ENCODE measurements at regions not wholly inside any gene's neighbourhood (a gene's known extent, or its start where the extent isn't known, plus 50 kb on each side); places are given as distances from the start of the nearest gene placed in this dataset.

DNA sequence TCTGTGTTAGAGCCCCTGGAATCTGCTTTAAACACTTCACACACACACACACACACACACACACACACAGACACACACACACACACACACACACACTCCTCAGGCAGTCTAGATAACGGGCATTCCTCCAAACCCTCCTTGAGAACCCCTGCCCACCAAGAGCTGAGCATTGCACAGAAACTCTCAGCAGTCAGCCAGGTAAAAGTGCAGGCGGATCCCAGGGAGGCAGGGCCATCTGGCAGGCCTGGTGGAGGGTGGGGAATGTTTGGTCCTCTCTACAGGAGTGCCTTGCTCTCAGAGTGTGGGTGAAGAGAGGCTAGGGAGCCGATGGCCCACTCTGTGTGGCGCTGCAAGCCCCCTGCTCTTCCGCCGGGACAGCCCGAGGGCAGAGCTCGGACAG lies 190.2 kb downstream of the BUD13 start:
- TF ChIP-seq, protein P1, sequence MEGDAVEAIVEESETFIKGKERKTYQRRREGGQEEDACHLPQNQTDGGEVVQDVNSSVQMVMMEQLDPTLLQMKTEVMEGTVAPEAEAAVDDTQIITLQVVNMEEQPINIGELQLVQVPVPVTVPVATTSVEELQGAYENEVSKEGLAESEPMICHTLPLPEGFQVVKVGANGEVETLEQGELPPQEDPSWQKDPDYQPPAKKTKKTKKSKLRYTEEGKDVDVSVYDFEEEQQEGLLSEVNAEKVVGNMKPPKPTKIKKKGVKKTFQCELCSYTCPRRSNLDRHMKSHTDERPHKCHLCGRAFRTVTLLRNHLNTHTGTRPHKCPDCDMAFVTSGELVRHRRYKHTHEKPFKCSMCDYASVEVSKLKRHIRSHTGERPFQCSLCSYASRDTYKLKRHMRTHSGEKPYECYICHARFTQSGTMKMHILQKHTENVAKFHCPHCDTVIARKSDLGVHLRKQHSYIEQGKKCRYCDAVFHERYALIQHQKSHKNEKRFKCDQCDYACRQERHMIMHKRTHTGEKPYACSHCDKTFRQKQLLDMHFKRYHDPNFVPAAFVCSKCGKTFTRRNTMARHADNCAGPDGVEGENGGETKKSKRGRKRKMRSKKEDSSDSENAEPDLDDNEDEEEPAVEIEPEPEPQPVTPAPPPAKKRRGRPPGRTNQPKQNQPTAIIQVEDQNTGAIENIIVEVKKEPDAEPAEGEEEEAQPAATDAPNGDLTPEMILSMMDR (IDR thresholded peaks at IDR 0.05; ENCODE audit: insufficient read depth, low read length, poor library complexity, severe bottlenecking) = no peak
- H3K4me3 ChIP-seq (replicated peaks; ENCODE audit: low read depth, low read length) = no peak overlapping the region
- H3K27me3 ChIP-seq (replicated peaks; ENCODE audit: control insufficient read depth, insufficient read depth, low read length) = peaks cover 1% of the 10 kb centered on the region; the same call in 1 of the 2 replicates
- no peaks in the 10 kb centered on the region for H3K36me3 ChIP-seq (ENCODE audit: control insufficient read depth, insufficient read depth, low read length)
- DNase-seq (ENCODE audit: extremely low read depth, insufficient read length) = no peak

DNA sequence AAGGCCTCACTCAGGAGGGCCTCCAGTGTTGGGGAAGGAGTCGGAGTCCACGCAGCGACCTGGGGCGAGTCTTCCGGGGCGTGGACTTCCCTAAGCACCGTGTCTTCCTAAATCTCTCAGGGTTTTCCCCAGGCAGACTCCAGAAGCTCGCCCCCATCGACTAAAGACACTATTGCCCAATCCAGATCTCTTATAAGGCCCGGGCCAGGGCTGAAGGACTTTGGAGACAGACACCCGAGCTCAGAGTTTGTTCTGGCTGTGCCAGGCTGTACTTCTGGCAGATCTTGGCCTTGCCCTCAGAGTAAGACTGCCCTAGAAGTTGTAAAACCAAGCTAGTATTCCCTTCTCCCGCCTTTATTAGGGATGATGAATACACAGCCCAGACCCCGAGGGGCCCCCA lies 191.4 kb downstream of the BUD13 start:
- Histone ChIP-seq H3K4me3 (replicated peaks; ENCODE audit: low read depth, low read length) (no peak overlapping the region), H3K27me3 (replicated peaks; ENCODE audit: control insufficient read depth, insufficient read depth, low read length) (peaks cover 1% of the 10 kb centered on the region; the same call in 1 of the 2 replicates), H3K36me3 (ENCODE audit: control insufficient read depth, insufficient read depth, low read length) (no peaks in the 10 kb centered on the region)
- TF ChIP-seq, protein P1 (IDR thresholded peaks at IDR 0.05; ENCODE audit: insufficient read depth, low read length, poor library complexity, severe bottlenecking) = no peak
- DNase-seq (ENCODE audit: extremely low read depth, insufficient read length) = no peak

DNA sequence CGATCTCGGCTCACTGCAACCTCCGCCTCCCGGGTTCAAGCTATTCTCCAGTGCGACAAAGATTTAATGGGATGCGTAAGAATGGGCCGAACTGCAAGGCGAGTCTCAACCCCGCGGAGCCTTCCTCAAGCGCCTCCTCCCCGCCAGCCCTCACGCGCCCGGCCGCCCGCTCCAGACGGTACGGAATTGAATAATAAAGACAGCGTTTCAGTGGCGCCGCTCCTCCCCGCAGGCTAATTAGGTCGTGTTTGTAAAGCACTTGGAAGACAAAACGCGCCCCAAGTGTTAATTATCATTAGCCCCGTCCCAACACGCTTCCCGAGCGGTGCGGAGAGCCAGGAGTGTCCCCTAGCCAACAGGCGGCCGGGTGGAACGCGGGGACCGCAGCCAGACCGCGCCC lies 192.0 kb downstream of the BUD13 start:
- TF ChIP-seq, protein P1 (IDR thresholded peaks at IDR 0.05; ENCODE audit: insufficient read depth, low read length, poor library complexity, severe bottlenecking) = no peak
- H3K4me3 ChIP-seq (replicated peaks; ENCODE audit: low read depth, low read length) = no peak overlapping the region
- H3K27me3 ChIP-seq (replicated peaks; ENCODE audit: control insufficient read depth, insufficient read depth, low read length) = peaks cover 1% of the 10 kb centered on the region; the same call in 1 of the 2 replicates

DNA sequence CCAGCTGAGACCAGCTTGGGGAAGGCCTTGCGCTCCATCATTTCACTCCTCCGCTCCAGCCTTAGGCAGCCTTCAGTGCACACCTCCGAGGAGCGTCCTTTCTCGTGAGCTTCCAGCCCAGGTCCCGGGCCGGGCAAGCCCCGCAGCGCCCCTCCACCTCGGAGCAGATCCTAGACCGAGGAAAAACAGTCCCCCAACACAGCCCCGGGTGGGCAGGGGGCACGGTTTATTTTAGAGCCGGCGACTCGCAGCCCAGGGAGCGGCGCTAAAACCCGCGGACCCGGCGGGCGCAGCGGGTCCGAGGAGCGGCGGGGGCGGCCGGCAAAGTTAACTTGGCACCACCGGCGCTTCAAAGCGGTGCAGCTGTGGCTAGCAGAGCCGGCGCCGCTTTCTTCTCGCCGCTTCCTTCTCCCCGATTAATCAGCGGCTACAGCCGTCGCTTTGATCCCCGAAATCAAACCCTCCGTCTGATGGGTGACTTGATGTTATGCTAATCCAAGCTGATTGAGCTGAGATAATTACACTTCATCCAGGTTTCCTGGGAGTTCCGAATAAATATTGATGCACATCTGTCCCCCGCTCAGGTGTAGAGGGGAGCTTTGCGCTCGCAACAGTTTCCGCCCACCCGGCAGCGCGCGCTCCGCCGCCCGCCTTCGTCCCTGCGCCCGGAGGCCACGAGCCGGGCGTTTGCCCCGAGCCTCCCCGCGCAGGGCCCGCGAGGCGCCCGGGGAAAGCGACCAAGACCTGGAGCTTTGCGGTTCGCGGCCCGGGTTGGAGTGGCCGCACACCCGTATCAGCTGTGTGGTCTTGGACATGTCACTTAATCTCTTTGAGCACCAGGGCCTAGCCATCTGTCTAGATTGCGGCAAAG lies 192.7 kb downstream of the BUD13 start:
- no peak for DNase-seq (ENCODE audit: extremely low read depth, insufficient read length)
- H3K4me3 ChIP-seq (replicated peaks; ENCODE audit: low read depth, low read length) = no peak overlapping the region
- TF ChIP-seq, protein P1 (IDR thresholded peaks at IDR 0.05; ENCODE audit: insufficient read depth, low read length, poor library complexity, severe bottlenecking) = no peak
- no peaks in the 10 kb centered on the region for H3K36me3 ChIP-seq (ENCODE audit: control insufficient read depth, insufficient read depth, low read length)
- peaks cover 1% of the 10 kb centered on the region; the same call in 1 of the 2 replicates for H3K27me3 ChIP-seq (replicated peaks; ENCODE audit: control insufficient read depth, insufficient read depth, low read length)

More for the DNA sequence above, 192.0 kb downstream of the BUD13 start:
- H3K36me3 ChIP-seq (ENCODE audit: control insufficient read depth, insufficient read depth, low read length) = no peaks in the 10 kb centered on the region
- no peak for DNase-seq (ENCODE audit: extremely low read depth, insufficient read length)

DNA sequence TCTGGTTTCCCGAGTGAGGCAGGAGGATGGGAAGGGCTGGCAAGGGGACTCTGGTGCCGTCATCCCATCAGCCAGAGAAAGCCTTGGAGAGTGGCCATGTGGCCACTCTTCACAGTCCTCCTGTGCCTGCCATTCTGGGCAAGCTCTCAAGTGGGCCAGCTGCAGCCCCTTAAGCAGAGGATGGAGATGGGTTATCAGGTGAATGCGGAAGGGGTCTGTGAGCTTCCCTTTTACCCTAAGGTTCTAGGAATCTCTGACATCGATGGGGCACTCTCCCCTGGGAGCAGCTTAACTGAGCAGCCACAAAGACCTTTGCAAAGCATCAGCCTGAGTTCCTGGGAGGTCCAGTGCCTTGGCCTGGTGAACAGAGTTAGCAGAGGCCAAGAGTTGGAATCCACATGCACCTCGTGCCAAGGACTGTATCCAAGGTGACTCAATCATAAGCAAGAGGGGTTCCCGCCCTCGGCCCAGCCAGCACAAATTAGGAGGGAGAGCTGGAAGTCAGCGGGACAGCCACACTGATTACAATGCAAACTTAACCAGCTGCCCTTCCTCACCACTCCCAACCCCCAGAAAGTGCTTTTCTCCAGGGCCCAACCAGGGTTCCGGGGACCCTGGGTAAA lies 193.6 kb downstream of the BUD13 start:
- no peak for DNase-seq (ENCODE audit: extremely low read depth, insufficient read length)
- TF ChIP-seq, protein P1 (IDR thresholded peaks at IDR 0.05; ENCODE audit: insufficient read depth, low read length, poor library complexity, severe bottlenecking) = no peak
- Histone ChIP-seq H3K36me3 (ENCODE audit: control insufficient read depth, insufficient read depth, low read length) (no peaks in the 10 kb centered on the region), H3K27me3 (replicated peaks; ENCODE audit: control insufficient read depth, insufficient read depth, low read length) (no peaks in the 10 kb centered on the region; the same call in 1 of the 2 replicates), H3K4me3 (replicated peaks; ENCODE audit: low read depth, low read length) (no peak overlapping the region)
